Heart left ventricle (tissue), 13 donors: ENCODE measurements at regions not wholly inside any gene's neighbourhood (a gene's known extent, or its start where the extent isn't known, plus 50 kb on each side); places are given as distances from the start of the nearest gene placed in this dataset.

Source experiments
- CTCF ChIP-seq, 12 donors: fragments of 200-600 bp; sonication (generic) in 4 of 12; IDR thresholded peaks; one replicate each; pipeline versions ENCODE4 v1.5.0 to v1.8.0; 2018 to 2022; ENCODE audit warnings: antibody characterized with exemption in 12 of 12, mild to moderate bottlenecking in 5 of 12
- POLR2A ChIP-seq, 2 donors: fragments of 450-650 bp; IDR thresholded peaks; one replicate each; pipeline ENCODE4 v1.6.1; 2017; ENCODE audit warnings: antibody characterized with exemption in 2 of 2, mild to moderate bottlenecking in 2 of 2, moderate library complexity in 2 of 2
- donor health status: ischemic (EF 13 %, LVEDD 7.1; RV severe dilation, severe dysfunction).
- donor health status: DM: no; HTN: yes; CAD: no.
- donor health status: DM: no; HTN: no; CAD: no.
- donor health status: ischemic (EF 25% LVEDD 6.9; RV normal size, moderate dysfunction).
- donor health status: ischemic (EF 25% LVEDD 5.7; RV mildly dilated, moderate dysfunction).
- donor health status: ischemic (EF 35%, LVEDD 5.7; RV mildly dilated, moderate dysfunction).
- donor health status: nonischemic (EF 11% LVEDD 7.7; RV severe dilation, severe dysfunction).
- donor health status: DM: yes; HTN: yes; CAD: no.
- donor health status: PGD.
- donor health status: ischemic (EF 29% LVEDD 5.4; RV normal size, mild dysfunction).
- donor health status: nonischemic (EF 23%, LVEDD 6.1; RV moderate dilation, normal function).

GRCh38 chr5:130436430-130436829 is 532.2 kb downstream of the CHSY3 start:
- no peak for TF ChIP-seq CTCF (IDR thresholded peaks at IDR 0.05)
- TF ChIP-seq POLR2A (IDR thresholded peaks at IDR 0.05): no peak
